Pancreas (tissue), 10 donors: ENCODE measurements at regions not wholly inside any gene's neighbourhood (a gene's known extent, or its start where the extent isn't known, plus 50 kb on each side); places are given as distances from the start of the nearest gene placed in this dataset.

Experiments used
- ATAC-seq, 4 donors: fragments of 200-7000 bp; cut with Tn5 transposase; one replicate each; pipeline versions ENCODE4 v1.8.0 to v1.9.1; 2020; ENCODE audit warnings: mild to moderate bottlenecking in 4 of 4, moderate library complexity in 4 of 4
- DNase-seq, 6 donors: peaks; one replicate each; pipeline ENCODE4 v3.0.0-alpha.2; 2020
- FAIRE-seq: peaks from 2 replicates; lab custom pipeline; 2012; peaks lifted over from hg19 to GRCh38; lab: Jason Lieb, UNC
- H3K27ac ChIP-seq, 4 donors: fragments of 200-600 bp; sonication (generic); 1 replicate in 3 of 4; 2 replicates in 1 of 4; pipeline versions ENCODE4 v1.5.0 to v1.8.0; 2020
- H3K27me3 ChIP-seq, 4 donors: fragments of 200-600 bp; one replicate each; pipeline ENCODE4 v1.8.0; 2021
- H3K36me3 ChIP-seq, 3 donors: fragments of 200-600 bp; sonication (generic) in 1 of 3; one replicate each; pipeline versions ENCODE4 v1.5.0 to v1.8.0; 2020 to 2021
- H3K4me1 ChIP-seq, 3 donors: fragments of 200-600 bp; one replicate each; pipeline ENCODE4 v1.8.0; 2021
- H3K4me3 ChIP-seq, 4 donors: fragments of 200-600 bp; sonication (generic) in 2 of 4; one replicate each; pipeline versions ENCODE4 v1.5.0 to v1.8.0; 2020 to 2021
- H3K9me3 ChIP-seq, 4 donors: fragments of 200-600 bp; one replicate each; pipeline ENCODE4 v1.8.0; 2021
- CTCF ChIP-seq, 4 donors: fragments of 200-600 bp; sonication (generic) in 3 of 4; IDR thresholded peaks; one replicate each; pipeline versions ENCODE4 v1.5.0 to v1.8.0; 2021; ENCODE audit warnings: antibody characterized with exemption in 4 of 4
- WGBS, 2 donors: extraction: QIAGEN DNeasy Blood & Tissue Kit; methylation state at CpG; one replicate each; pipeline ENCODE4 v1.1.7; 2013; 5-methylcytosine and 5-hydroxymethylcytosine counted together
- intact Hi-C, 3 donors: fragments of 100-400 bp; cut with DNase I; formaldehyde crosslinking; loops; one replicate each; pipeline versions ENCODE4 v1.11.1 to v1.14.2; 2022
- donor health status: healthy with polysubstance abuse.
- donor health status: DM: no; HTN: no; CAD: no; lungs with moderate emphysema.
- donor health status: DM: no; HTN: no; CAD: no.
- donor health status: control.
- donor health status: control.
- donor health status: Bipolar disorder and iron deficiency.
- donor health status: DM: yes; HTN: yes; CAD: no.
- donor health status: DM: no; HTN: no; CAD: no.
- donor health status: DM: no; HTN: no; CAD: no.
- donor health status: DM: yes; HTN: yes; CAD: no.

DNA sequence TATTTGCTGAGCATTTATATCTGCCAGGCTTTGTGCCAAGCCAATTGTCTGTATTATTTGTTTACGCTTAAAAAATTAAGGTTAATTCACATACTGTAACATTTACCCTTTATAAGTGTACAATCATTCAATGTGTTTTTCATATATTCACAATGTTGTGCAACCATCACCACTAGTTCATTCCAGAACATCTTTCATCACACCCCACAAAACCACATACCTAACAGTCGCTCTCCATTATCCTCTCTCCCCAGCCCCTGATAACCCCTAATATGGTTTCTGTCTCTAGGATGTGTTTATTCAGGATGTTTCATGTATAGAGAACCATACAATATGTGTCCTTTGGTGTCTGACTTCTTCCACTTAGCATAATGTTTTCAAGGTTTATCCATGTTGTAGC, 234.1 kb downstream of the INSIG2 start:
- no peak overlapping the region for H3K27ac ChIP-seq
- H3K27me3 ChIP-seq, result no peaks in the 10 kb centered on the region
- H3K36me3 ChIP-seq, result no peaks in the 10 kb centered on the region
- FAIRE-seq, result no peak
- intact Hi-C loops, result no loop called here
- H3K9me3 ChIP-seq, result no peaks in the 10 kb centered on the region
- WGBS, 2 donors, result 72 to 73% methylated on average over 2 of the region's 2 CpGs
- DNase-seq, result no peak
- no peak overlapping the region for H3K4me3 ChIP-seq
- no peak for TF ChIP-seq CTCF (IDR thresholded peaks at IDR 0.05)
- no peak for ATAC-seq
- no peaks in the 10 kb centered on the region for H3K4me1 ChIP-seq

DNA sequence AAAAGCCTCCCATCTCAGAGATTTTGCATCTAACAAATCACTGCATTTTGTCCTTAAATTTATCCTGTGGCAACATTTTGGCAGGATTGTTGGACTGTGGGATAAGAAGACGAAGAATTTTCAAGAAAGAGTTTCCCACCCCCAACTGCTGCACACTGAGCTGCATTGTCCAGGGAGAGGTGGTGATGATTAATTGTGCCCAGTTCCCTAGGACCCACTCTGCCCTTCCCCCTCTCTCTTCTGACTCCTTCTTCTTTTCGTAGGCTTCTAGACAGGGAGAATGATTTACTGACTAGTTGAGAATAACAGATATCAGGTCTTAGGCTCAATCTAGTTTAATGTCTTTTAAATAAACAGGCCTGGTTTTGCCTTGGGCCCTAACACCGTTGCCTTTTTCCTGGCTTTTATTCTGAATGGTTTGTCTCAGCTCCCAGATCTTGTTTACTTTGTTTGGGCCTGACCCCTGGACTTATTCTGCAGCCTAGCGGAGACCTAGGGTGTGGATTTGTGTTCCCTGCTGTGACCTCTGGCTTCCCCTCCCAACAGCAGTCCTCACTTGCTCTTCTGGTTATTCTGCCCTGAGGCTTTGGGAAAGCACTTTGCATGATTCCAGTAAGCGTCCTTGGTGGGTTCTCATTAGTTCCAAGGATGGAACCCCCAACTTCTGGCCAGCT, 233.3 kb downstream of the INSIG2 start:
- H3K27ac ChIP-seq, result no peak overlapping the region
- H3K27me3 ChIP-seq, result no peaks in the 10 kb centered on the region
- no peaks in the 10 kb centered on the region for H3K36me3 ChIP-seq
- H3K9me3 ChIP-seq, result no peaks in the 10 kb centered on the region
- WGBS, 2 donors, result 22 to 24% methylated on average over 5 of the region's 5 CpGs
- FAIRE-seq (no peak), ATAC-seq (peak in 3 of 4 donors; percentile 45 to 75 (median 71)), DNase-seq (no peak)
- intact Hi-C loops, result no loop called here
- no peaks in the 10 kb centered on the region for H3K4me1 ChIP-seq
- no peak for TF ChIP-seq CTCF (IDR thresholded peaks at IDR 0.05)
- H3K4me3 ChIP-seq, result no peak overlapping the region

DNA sequence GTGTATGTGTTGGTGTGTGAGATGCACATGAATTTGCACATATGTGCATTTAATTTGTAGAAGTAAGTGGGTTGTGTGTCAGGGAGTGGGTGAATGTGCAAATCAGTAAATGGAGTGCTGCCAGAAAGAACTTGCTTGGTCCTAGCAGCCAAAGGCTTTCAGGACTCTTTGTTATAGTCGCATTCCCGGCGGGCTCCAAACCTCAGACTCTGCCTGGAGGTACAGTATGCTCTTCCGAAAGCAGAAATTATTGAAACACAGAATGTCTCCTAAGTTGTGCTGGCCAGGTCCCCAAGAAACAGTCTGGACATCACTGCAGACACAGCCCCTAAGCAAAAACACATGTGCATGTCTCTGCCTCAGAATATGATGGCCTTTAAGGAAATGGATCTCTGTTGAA, 232.4 kb downstream of the INSIG2 start:
- Histone ChIP-seq H3K4me1 (no peaks in the 10 kb centered on the region), H3K36me3 (no peaks in the 10 kb centered on the region), H3K27ac (no peak overlapping the region), H3K4me3 (no peak overlapping the region), H3K9me3 (no peaks in the 10 kb centered on the region), H3K27me3 (no peaks in the 10 kb centered on the region)
- TF ChIP-seq CTCF (IDR thresholded peaks at IDR 0.05), result no peak
- no peak for FAIRE-seq
- intact Hi-C loops, result no loop called here
- 80% methylated on average over 4 of the region's 4 CpGs for WGBS, 2 donors
- ATAC-seq, result no peak
- no peak for DNase-seq

GRCh38 chr2:118320196-118320595, 231.9 kb downstream of the INSIG2 start:
- no peak for ATAC-seq
- H3K27ac ChIP-seq, result no peak overlapping the region
- no peaks in the 10 kb centered on the region for H3K36me3 ChIP-seq
- no peaks in the 10 kb centered on the region for H3K27me3 ChIP-seq
- 73 to 74% methylated on average over 6 of the region's 6 CpGs for WGBS, 2 donors
- DNase-seq, result no peak
- FAIRE-seq, result no peak
- no peak for TF ChIP-seq CTCF (IDR thresholded peaks at IDR 0.05)
- no peaks in the 10 kb centered on the region for H3K9me3 ChIP-seq
- no peaks in the 10 kb centered on the region for H3K4me1 ChIP-seq
- H3K4me3 ChIP-seq, result no peak overlapping the region
- intact Hi-C loops, result no loop called here

DNA sequence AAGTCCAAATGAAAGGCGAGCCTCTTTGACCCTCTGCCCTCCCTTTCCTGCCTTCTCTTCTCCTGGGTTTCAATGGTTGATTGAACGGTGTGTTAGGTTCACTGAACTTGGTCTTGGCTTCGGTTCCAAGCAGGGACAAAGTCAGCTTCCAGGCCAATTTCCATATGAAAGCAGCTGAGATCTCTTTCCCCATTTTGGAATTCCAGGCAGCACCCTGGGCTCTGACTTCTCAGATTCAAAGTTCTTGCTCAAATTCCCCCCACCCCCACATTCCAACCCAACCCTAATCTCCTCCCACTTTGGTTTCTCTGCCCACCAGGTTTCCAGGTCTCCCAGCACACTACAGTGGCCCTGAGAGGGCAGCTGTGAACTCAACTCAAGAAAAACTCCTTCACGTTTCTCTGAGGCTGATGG, 231.0 kb downstream of the INSIG2 start:
- no peak for DNase-seq
- no peaks in the 10 kb centered on the region for H3K9me3 ChIP-seq
- intact Hi-C loops, result no loop called here
- no peak for ATAC-seq
- TF ChIP-seq CTCF (IDR thresholded peaks at IDR 0.05), result no peak
- no peaks in the 10 kb centered on the region for H3K4me1 ChIP-seq
- FAIRE-seq, result no peak
- no peak overlapping the region for H3K4me3 ChIP-seq
- 48 to 56% methylated on average over 4 of the region's 4 CpGs for WGBS, 2 donors
- no peaks in the 10 kb centered on the region for H3K36me3 ChIP-seq
- no peak overlapping the region for H3K27ac ChIP-seq
- no peaks in the 10 kb centered on the region for H3K27me3 ChIP-seq
